CD14-positive monocyte (primary cell): ENCODE measurements at regions not wholly inside any gene's neighbourhood (a gene's known extent, or its start where the extent isn't known, plus 50 kb on each side); places are given as distances from the start of the nearest gene placed in this dataset.
"Not testable (repeated sequence)": the region's sequence is repeated elsewhere in the genome, so short reads cannot be mapped to it uniquely, and the experiment has no call there.

ENCODE experiments used
- DNase-seq, 3 donors: peaks; one replicate each; pipeline ENCODE4 v3.0.0-alpha.2; 2011 to 2022
- H2AFZ ChIP-seq: 2 replicates; pipeline ENCODE4 v1.6.0; 2012; ENCODE audit warnings: mild to moderate bottlenecking, low read depth, low read length, inconsistent platforms; ENCODE audit not compliant: insufficient read depth, poor library complexity, severe bottlenecking
- H3K27ac ChIP-seq, 2 donors: 1 replicate in 1 of 2; 2 replicates in 1 of 2; pipeline ENCODE4 v1.5.1; 2012 to 2013; ENCODE audit warnings: low read length in 2 of 2, control low read depth in 1 of 2, inconsistent platforms in 1 of 2, low read depth in 1 of 2, mild to moderate bottlenecking in 1 of 2
- H3K27me3 ChIP-seq, 2 donors: one replicate each; pipeline versions ENCODE4 v1.6.0 to v1.6.1; 2011 to 2013; ENCODE audit warnings: low read length in 2 of 2; ENCODE audit not compliant: control insufficient read depth in 2 of 2, insufficient read depth in 2 of 2
- H3K36me3 ChIP-seq, 2 donors: replicated peaks in 1 of 2; 1 replicate in 1 of 2; 2 replicates in 1 of 2; pipeline versions ENCODE4 v1.5.1 to v1.6.1; 2012 to 2013; ENCODE audit warnings: low read length in 2 of 2, control low read depth in 1 of 2, inconsistent platforms in 1 of 2, mild to moderate bottlenecking in 1 of 2; ENCODE audit not compliant: insufficient read depth in 2 of 2, control insufficient read depth in 1 of 2
- H3K4me1 ChIP-seq, 2 donors: 1 replicate in 1 of 2; 2 replicates in 1 of 2; pipeline versions ENCODE4 v1.5.1 to v1.6.1; 2012 to 2013; ENCODE audit warnings: low read length in 2 of 2, control low read depth in 1 of 2, inconsistent platforms in 1 of 2, mild to moderate bottlenecking in 1 of 2, moderate library complexity in 1 of 2; ENCODE audit not compliant: insufficient read depth in 2 of 2, control insufficient read depth in 1 of 2
- H3K4me2 ChIP-seq: replicated peaks from 2 replicates; pipeline ENCODE3; 2012; ENCODE audit warnings: low read length, moderate library complexity, mild to moderate bottlenecking; ENCODE audit not compliant: poor library complexity, severe bottlenecking; ENCODE audit errors: extremely low read depth
- H3K4me3 ChIP-seq, 3 experiments: fragments of 200-600 bp in 1 of 3; sonication (generic) in 1 of 3; replicated peaks in 1 of 3; 1 replicate in 2 of 3; 2 replicates in 1 of 3; pipeline ENCODE4 v1.5.1; 2011 to 2013; ENCODE audit warnings: low read length in 3 of 3, mild to moderate bottlenecking in 3 of 3, control low read depth in 2 of 3, low read depth in 2 of 3, inconsistent platforms in 1 of 3, moderate library complexity in 1 of 3
- H3K79me2 ChIP-seq: 2 replicates; pipeline ENCODE4 v1.6.0; 2012; ENCODE audit warnings: mild to moderate bottlenecking, control low read depth, inconsistent platforms, low read length, moderate library complexity; ENCODE audit not compliant: insufficient read depth
- H3K9ac ChIP-seq: 2 replicates; pipeline ENCODE4 v1.6.0; 2017; ENCODE audit warnings: low read length, mild to moderate bottlenecking; ENCODE audit not compliant: insufficient read depth, poor library complexity, severe bottlenecking
- H3K9me3 ChIP-seq, 2 donors: replicated peaks in 1 of 2; 1 replicate in 1 of 2; 2 replicates in 1 of 2; pipeline versions ENCODE4 v1.5.1 to v1.6.1; 2012 to 2013; ENCODE audit warnings: low read length in 2 of 2, control low read depth in 1 of 2; ENCODE audit not compliant: control insufficient read depth in 1 of 2, insufficient read depth in 1 of 2
- H4K20me1 ChIP-seq: 2 replicates; pipeline ENCODE4 v1.6.0; 2012; ENCODE audit warnings: mild to moderate bottlenecking, low read length, control low read depth, moderate library complexity; ENCODE audit not compliant: insufficient read depth
- H3K27ac Mint-ChIP-seq, 7 donors: one replicate each; pipeline ENCODE4 v1.8.0; 2020; ENCODE audit warnings: mild to moderate bottlenecking in 7 of 7, mixed read lengths in 7 of 7, moderate library complexity in 6 of 7, inconsistent platforms in 2 of 7
- H3K27me3 Mint-ChIP-seq, 3 donors: one replicate each; pipeline ENCODE4 v1.8.0; 2021 to 2022; ENCODE audit warnings: low read depth in 3 of 3, mild to moderate bottlenecking in 3 of 3, mixed read lengths in 3 of 3, moderate library complexity in 3 of 3, inconsistent platforms in 1 of 3
- H3K36me3 Mint-ChIP-seq, 2 donors: one replicate each; pipeline ENCODE4 v1.8.0; 2020; ENCODE audit warnings: mixed read lengths in 2 of 2, inconsistent platforms in 1 of 2, mild to moderate bottlenecking in 1 of 2
- H3K4me1 Mint-ChIP-seq: one replicate; pipeline ENCODE4 v1.8.0; 2020; ENCODE audit warnings: mild to moderate bottlenecking, mixed read lengths
- H3K4me3 Mint-ChIP-seq, 2 donors: one replicate each; pipeline ENCODE4 v1.8.0; 2020; ENCODE audit warnings: mild to moderate bottlenecking in 2 of 2, mixed read lengths in 2 of 2, moderate library complexity in 1 of 2
- H3K9me3 Mint-ChIP-seq, 7 donors: one replicate each; pipeline ENCODE4 v1.8.0; 2020 to 2022; ENCODE audit warnings: mixed read lengths in 7 of 7, mild to moderate bottlenecking in 6 of 7, moderate library complexity in 6 of 7, inconsistent platforms in 2 of 7
- CTCF ChIP-seq: fragments of 200-600 bp; IDR thresholded peaks from one replicate; pipeline ENCODE4 v1.8.0; 2022; ENCODE audit warnings: antibody characterized with exemption, mild to moderate bottlenecking
- WGBS: methylation state at CpG from one replicate; pipeline ENCODE4 v1.1.5; 2013; ENCODE audit warnings: missing lambda C conversion rate; ENCODE audit not compliant: insufficient coverage; 5-methylcytosine and 5-hydroxymethylcytosine counted together
- intact Hi-C, 2 donors: fragments of 100-400 bp; cut with micrococcal nuclease; formaldehyde crosslinking; loops; one replicate each; pipeline versions ENCODE4 v1.15.0 to v1.15.1; 2023

- H3K9me3 Mint-ChIP-seq = peaks cover 0 to 4% (median 1%) of the 10 kb centered on the region in 7 donors
- no peaks in the 10 kb centered on the region for H3K27me3 Mint-ChIP-seq
- Histone ChIP-seq H3K9ac (no peak overlapping the region), H4K20me1 (no peaks in the 10 kb centered on the region), H3K9me3 (no peaks in the 10 kb centered on the region), H2AFZ (no peak overlapping the region), H3K27me3 (no peaks in the 10 kb centered on the region), H3K79me2 (no peaks in the 10 kb centered on the region), H3K27ac (no peak overlapping the region), H3K4me2 (no peak overlapping the region), H3K36me3 (no peaks in the 10 kb centered on the region), H3K4me3 (no peak overlapping the region), H3K4me1 (no peaks in the 10 kb centered on the region)
- H3K27ac Mint-ChIP-seq = no peak overlapping the region
- DNase-seq = no peak
- WGBS = 12% methylated on average over 2 of the region's 3 CpGs
- TF ChIP-seq CTCF = no peak
- no peak overlapping the region for H3K4me3 Mint-ChIP-seq
- no peaks in the 10 kb centered on the region for H3K4me1 Mint-ChIP-seq
- no peaks in the 10 kb centered on the region for H3K36me3 Mint-ChIP-seq
- intact Hi-C loops = no loop called here
Observed at GRCh38 chr13:75959861-75960481, 323.8 kb downstream of the LMO7 start.

GRCh38 chr13:75953589-75953988 lies 317.5 kb downstream of the LMO7 start:
- H3K9me3 Mint-ChIP-seq, H3K4me1 ChIP-seq, H3K36me3 ChIP-seq, H3K9me3 ChIP-seq, H3K27ac ChIP-seq, H3K27me3 ChIP-seq, H3K27ac Mint-ChIP-seq, H2AFZ ChIP-seq, H3K79me2 ChIP-seq, H3K27me3 Mint-ChIP-seq, H3K4me3 Mint-ChIP-seq, H3K36me3 Mint-ChIP-seq, H3K4me2 ChIP-seq, intact Hi-C loops, DNase-seq, H3K4me3 ChIP-seq, H3K9ac ChIP-seq, H3K4me1 Mint-ChIP-seq, H4K20me1 ChIP-seq: not testable (repeated sequence)
- 100% methylated on average over 1 of the region's 2 CpGs for WGBS
